Muscle of leg (tissue), 3 donors: ENCODE measurements at regions not wholly inside any gene's neighbourhood (a gene's known extent, or its start where the extent isn't known, plus 50 kb on each side); places are given as distances from the start of the nearest gene placed in this dataset.

Source experiments
- DNase-seq: peaks from one replicate; pipeline ENCODE4 v3.0.0; 2013
- H3K27ac ChIP-seq: one replicate; pipeline ENCODE4 v1.5.1; 2013; ENCODE audit warnings: mild to moderate bottlenecking, low read length, control low read depth
- H3K27me3 ChIP-seq: one replicate; pipeline ENCODE4 v1.6.1; 2013; ENCODE audit warnings: low read length; ENCODE audit not compliant: control insufficient read depth, insufficient read depth
- H3K36me3 ChIP-seq: one replicate; pipeline ENCODE4 v1.6.1; 2013; ENCODE audit warnings: low read length; ENCODE audit not compliant: control insufficient read depth, insufficient read depth
- H3K4me1 ChIP-seq: one replicate; pipeline ENCODE4 v1.6.1; 2013; ENCODE audit warnings: low read length; ENCODE audit not compliant: control insufficient read depth, insufficient read depth
- H3K4me3 ChIP-seq: one replicate; pipeline ENCODE4 v1.5.1; 2013; ENCODE audit warnings: low read length, control low read depth
- H3K9me3 ChIP-seq: replicated peaks from 2 replicates; pipeline ENCODE4 v1.6.1; 2013; ENCODE audit warnings: low read depth, low read length; ENCODE audit not compliant: control insufficient read depth
- WGBS: methylation state at CpG from one replicate; pipeline ENCODE4 v1.1.5; 2013; ENCODE audit warnings: missing lambda C conversion rate; ENCODE audit not compliant: insufficient coverage; 5-methylcytosine and 5-hydroxymethylcytosine counted together

DNA sequence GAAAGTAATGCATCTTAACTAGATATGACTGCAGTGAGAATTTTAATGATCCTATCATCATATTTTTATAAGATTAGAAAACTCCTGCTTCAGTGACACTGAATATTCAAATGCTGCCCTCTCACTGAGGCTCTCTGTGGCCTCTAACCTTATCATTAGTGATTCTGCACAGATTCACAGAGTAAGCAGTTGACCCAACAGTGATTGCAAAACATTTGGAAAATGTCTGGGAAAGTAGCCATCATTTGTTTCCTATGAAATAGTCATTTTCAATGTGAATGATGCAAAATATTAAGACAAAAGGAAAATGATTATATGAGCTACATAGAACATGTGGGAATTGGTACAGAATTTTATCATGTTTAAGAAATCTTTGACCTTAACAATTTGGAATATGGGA, 210.3 kb downstream of the TBX18 start:
- Histone ChIP-seq H3K27me3 (no peaks in the 10 kb centered on the region), H3K9me3 (no peaks in the 10 kb centered on the region), H3K27ac (no peak overlapping the region), H3K4me1 (no peaks in the 10 kb centered on the region), H3K4me3 (no peak overlapping the region), H3K36me3 (no peaks in the 10 kb centered on the region)
- DNase-seq = peak; percentile 75

DNA sequence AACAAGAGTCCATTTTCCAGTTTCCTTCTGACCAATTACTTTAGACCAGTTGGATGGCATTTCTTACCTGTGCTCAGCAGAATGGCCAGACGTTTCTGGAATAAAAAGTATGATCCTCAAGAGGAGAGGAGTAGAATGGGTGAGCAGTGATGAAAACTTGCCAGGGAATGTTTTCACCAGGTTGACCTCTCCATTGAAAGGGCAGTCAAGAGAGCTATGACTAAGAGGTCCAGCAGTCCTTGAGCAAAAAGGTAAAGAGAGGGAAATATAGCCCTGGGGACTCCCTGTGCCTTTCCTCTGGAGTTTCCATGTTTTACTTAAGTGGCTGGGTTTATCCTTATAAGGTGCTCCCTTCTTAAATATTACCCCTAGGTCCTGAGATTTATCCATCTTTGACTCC, 210.9 kb downstream of the TBX18 start:
- no peaks in the 10 kb centered on the region for H3K27me3 ChIP-seq
- no peak overlapping the region for H3K27ac ChIP-seq
- H3K9me3 ChIP-seq = no peaks in the 10 kb centered on the region
- no peak for DNase-seq
- no peaks in the 10 kb centered on the region for H3K36me3 ChIP-seq
- no peak overlapping the region for H3K4me3 ChIP-seq
- no peaks in the 10 kb centered on the region for H3K4me1 ChIP-seq
- WGBS = 38% methylated on average over 1 of the region's 1 CpG

DNA sequence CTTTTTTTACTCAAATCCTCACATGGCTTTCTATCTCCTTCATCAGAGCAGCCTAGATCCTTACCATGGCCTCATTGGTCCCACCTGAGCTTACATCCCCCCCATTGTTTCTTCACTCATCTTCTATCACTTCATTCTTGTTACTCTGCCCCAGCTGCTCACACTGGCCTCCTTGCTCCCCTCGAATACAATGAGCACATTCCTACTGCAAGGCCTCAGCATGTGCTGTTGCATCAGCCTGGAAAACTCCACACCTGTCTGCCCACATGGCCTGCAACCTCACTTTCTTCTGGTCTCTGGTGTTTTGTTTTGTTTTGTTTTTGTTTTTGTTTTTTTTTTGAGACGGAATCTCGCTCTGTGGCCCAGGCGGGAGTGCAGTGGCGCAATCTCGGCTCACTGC, 212.6 kb downstream of the TBX18 start:
- DNase-seq = no peak
- 100% methylated on average over 1 of the region's 6 CpGs for WGBS
- no peaks in the 10 kb centered on the region for H3K36me3 ChIP-seq
- H3K27ac ChIP-seq = no peak overlapping the region
- H3K4me3 ChIP-seq = no peak overlapping the region
- H3K4me1 ChIP-seq = peaks cover 2% of the 10 kb centered on the region
- H3K9me3 ChIP-seq = no peaks in the 10 kb centered on the region
- no peaks in the 10 kb centered on the region for H3K27me3 ChIP-seq

DNA sequence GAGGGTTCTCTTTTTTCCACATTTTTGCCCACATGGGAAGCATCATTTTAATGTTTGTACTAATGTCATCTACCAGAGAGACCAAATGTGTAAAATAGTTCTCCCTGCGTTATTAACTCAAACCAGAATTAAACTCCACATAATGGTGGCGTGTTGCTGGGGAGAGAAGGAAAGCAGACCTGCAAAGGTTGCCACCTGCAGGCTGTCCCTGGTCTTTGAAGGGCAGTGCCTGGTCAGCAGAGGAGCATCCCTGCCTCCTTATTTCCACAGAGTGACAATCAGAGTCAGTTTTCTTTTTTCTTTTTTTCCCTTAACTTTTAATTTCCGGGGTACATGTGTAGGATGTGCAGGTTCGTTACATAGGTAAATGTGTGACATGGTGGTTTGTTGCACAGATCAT, 214.5 kb downstream of the TBX18 start:
- no CpG with 5 or more reads among the region's 4 CpGs for WGBS
- no peak for DNase-seq
- no peaks in the 10 kb centered on the region for H3K27me3 ChIP-seq
- H3K4me3 ChIP-seq = no peak overlapping the region
- no peaks in the 10 kb centered on the region for H3K9me3 ChIP-seq
- H3K36me3 ChIP-seq = no peaks in the 10 kb centered on the region
- H3K4me1 ChIP-seq = peaks cover 2% of the 10 kb centered on the region
- no peak overlapping the region for H3K27ac ChIP-seq

DNA sequence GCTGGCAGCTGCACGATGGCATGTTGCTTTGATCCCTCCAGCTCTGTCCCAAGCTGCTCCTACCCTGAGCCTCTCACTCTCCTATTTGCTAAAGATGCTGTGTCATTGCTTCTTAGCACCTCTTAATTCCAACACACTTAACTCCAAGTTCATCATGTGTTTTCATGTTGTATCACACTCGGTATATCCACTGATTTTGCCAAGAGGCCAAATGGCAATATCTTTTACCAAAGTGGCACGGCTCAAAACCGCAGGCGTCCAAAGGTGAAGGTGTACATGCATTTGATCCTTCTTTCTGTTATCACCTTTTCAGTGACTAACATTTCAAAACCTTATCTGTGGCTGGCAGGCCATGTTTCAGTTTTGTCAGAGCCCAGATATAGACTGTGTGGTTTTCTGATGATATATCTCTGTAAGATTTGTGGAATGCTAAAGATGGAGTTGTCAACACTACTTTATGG, 217.0 kb downstream of the TBX18 start:
- Histone ChIP-seq H3K27me3 (no peaks in the 10 kb centered on the region), H3K4me3 (no peak overlapping the region), H3K27ac (no peak overlapping the region), H3K4me1 (peaks cover 2% of the 10 kb centered on the region), H3K9me3 (no peaks in the 10 kb centered on the region), H3K36me3 (no peaks in the 10 kb centered on the region)
- DNase-seq = no peak
- 73% methylated on average over 5 of the region's 5 CpGs for WGBS

DNA sequence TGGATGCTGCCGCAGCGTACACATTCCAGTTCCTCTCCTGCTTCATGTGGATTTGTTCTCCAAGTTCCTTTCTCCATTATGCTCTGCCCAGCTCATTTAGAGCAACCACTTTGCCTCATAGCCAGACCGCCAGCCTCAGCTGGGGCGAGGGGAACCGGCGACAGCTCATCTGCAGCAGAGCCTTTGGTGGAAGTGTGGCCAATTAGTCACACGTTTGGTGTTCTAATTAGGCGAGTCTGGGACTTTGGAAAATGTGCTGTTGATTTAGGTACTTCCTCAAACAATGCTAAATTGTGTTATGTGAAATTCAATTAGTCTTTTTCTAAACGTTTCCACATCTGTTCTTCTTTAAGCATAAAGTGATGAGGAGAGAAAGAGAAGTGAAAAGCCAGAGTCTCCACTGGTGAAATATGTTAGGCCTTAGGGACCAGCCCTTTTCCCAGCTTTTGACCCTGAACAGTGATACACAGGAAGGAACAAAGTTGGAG, 217.9 kb downstream of the TBX18 start:
- Histone ChIP-seq H3K27me3 (no peaks in the 10 kb centered on the region), H3K36me3 (no peaks in the 10 kb centered on the region), H3K4me1 (peaks cover 2% of the 10 kb centered on the region), H3K4me3 (no peak overlapping the region), H3K27ac (no peak overlapping the region), H3K9me3 (no peaks in the 10 kb centered on the region)
- peak; percentile 72 for DNase-seq
- WGBS = 15% methylated on average over 2 of the region's 9 CpGs

DNA sequence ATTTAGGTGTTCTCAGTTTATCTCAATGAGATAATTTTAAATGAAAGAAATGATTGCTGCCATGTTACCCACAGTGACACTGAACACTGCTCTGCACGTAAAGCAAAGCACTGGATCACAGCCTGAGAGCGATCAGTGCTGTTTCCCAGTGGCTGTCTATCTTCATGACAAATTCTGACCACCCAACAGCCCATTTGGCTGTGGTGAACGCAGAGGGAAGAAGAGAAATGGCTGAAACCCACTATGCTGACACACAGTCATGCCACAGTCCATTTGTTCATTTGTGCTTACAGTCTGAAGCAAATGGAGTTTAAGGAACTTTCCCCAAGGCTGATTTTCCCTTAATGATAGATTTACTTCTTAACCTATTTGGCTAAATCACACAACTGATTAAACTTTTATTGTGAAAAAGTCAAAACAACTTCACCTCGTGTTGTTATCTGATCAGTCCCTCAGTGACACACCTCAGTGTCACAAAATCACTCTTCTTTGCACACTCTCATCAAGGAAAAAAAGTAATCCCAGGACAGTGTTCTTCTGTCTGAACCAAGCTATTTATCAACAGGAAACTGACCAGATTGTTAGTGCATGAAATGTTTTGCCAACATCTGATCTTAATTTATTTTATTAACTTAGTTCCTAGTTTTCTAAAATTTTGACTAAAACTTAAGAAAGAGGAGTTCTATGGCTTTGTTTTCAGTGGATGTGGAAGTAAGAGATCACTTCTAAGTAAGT, 225.1 kb downstream of the TBX18 start:
- Histone ChIP-seq H3K27ac (no peak overlapping the region), H3K27me3 (no peaks in the 10 kb centered on the region), H3K9me3 (no peaks in the 10 kb centered on the region), H3K36me3 (no peaks in the 10 kb centered on the region), H3K4me1 (no peaks in the 10 kb centered on the region), H3K4me3 (no peak overlapping the region)
- peak; percentile 37 for DNase-seq
- WGBS = 0% methylated on average over 1 of the region's 4 CpGs

DNA sequence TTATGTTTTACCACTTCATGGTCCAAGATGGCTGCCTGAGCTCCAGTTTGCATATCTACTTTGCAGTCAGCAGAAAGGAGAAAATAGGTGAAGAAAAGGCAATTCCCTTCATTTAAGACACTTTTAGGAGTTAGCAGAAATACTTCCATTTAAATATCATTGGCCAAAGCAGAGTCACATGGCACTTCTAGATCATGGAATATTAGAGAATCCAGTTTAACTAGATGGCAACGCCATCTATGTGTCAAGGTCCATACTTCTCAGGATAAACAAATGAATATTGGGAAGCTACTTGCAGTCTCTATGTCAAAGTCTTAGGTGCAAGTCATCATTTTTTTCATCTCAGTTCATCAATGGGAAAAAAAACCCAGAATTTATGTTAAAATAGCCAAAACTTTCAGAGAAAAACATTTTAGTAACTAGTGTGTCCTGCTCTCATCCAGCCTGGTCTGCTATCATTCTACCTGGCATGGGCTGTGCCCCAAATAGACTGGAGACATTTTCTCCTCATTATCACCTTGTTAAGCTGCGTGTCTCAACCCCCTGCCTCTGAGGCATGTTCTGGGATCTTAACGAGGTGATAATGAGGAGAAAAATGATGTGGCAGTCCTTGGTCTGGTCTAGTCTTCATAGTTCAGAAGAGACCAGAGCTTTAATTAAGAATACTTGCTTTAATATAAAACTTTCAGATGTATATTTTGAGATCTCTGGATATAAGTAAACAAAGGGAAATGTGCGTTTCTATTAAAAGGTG, 227.3 kb downstream of the TBX18 start:
- H3K4me1 ChIP-seq = no peaks in the 10 kb centered on the region
- 90% methylated on average over 1 of the region's 4 CpGs for WGBS
- no peaks in the 10 kb centered on the region for H3K27me3 ChIP-seq
- H3K36me3 ChIP-seq = no peaks in the 10 kb centered on the region
- no peak for DNase-seq
- H3K27ac ChIP-seq = no peak overlapping the region
- H3K4me3 ChIP-seq = no peak overlapping the region
- H3K9me3 ChIP-seq = no peaks in the 10 kb centered on the region

DNA sequence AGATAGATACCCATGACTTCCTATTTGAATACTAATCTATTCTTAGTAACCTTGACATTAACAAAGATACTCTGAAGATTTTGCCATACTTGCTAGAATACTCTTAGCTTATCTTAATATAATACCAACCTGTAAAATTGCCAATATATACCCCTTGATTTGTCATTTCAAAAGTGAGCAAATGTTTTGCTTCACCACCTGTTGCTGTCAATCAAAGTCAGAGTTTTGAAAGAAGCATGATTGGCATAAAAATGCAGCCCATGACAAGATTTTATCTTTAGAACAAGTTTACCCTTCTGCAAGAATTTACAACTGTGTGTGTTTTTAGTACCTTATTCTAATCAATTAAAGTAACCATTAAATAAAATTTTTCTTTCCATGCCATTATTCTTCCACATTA, 236.2 kb downstream of the TBX18 start:
- no peak overlapping the region for H3K4me3 ChIP-seq
- H3K9me3 ChIP-seq = no peaks in the 10 kb centered on the region
- no peaks in the 10 kb centered on the region for H3K27me3 ChIP-seq
- no peaks in the 10 kb centered on the region for H3K4me1 ChIP-seq
- DNase-seq = no peak
- H3K27ac ChIP-seq = no peak overlapping the region
- no peaks in the 10 kb centered on the region for H3K36me3 ChIP-seq

DNA sequence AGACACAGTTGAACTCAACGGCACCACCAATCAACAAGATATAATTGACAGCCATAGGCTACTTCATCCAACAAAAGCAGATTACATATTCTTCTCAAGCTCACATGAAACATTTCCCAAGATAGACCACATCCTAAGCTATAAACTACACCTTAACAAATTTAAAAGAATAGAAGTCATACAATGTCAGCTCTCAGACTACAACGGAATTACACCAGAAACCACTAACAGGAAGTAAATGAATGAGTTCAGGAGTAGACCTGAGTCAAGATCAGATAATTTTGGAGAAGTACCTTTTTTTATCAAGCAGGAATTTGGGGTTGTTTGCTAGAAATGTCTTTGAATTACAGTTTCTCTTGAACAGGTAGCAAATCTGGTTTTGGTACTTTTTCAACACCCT, 237.8 kb downstream of the TBX18 start:
- no peaks in the 10 kb centered on the region for H3K36me3 ChIP-seq
- no peaks in the 10 kb centered on the region for H3K9me3 ChIP-seq
- 80% methylated on average over 1 of the region's 2 CpGs for WGBS
- no peaks in the 10 kb centered on the region for H3K27me3 ChIP-seq
- H3K4me1 ChIP-seq = no peaks in the 10 kb centered on the region
- no peak for DNase-seq
- no peak overlapping the region for H3K4me3 ChIP-seq
- H3K27ac ChIP-seq = no peak overlapping the region
